HK-2 (cell line): ENCODE measurements at regions not wholly inside any gene's neighbourhood (a gene's known extent, or its start where the extent isn't known, plus 50 kb on each side); places are given as distances from the start of the nearest gene placed in this dataset.

Experiments
- DNase-seq: peaks from one replicate; pipeline ENCODE4 v3.0.0-alpha.2; 2018; ENCODE audit not compliant: unreplicated experiment

DNA sequence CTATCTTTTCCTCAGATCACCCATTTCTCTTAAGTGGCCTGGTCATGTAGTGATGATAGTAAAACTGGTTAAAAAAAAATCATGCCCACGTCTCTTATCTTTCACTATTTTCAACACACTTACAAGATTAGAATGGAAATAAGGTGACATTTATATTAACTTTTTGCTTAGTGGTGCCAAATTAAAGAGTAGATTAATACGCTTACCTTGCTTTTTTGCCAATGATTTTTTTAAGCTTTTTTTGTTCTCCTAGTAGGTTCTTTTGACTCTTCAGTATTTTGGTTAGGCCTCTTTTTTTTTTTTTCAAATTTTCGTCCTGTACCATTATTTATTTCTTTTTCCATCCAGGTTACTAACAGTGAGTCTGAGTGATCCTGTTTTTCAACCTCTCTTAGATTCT is 147.9 kb downstream of the PTCSC3 start:
- no peak for DNase-seq

- no peak for DNase-seq
Observed at GRCh38 chr14:36028218-36028617, 148.3 kb downstream of the PTCSC3 start.

DNA sequence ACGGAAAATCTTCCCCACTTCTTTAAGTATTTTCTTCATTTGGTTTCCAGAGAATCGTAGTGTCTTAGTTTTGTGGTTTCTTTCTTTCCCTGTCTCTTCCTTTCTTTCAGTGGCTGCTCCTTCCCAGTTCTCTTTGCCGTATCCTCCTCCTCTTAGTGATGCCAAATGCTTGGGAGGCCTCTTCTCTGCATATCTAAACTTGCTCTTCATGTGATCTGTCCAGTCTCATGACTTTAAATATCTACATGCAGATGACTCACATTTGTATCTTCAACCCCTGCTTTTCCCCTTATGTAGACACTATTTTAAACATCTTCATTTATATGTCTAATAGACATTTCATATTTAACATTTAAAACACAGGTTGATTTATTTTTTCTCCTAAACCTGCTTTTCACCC is 149.2 kb downstream of the PTCSC3 start:
- DNase-seq, result no peak

- DNase-seq, result no peak
Observed at GRCh38 chr14:36022765-36023410, 153.6 kb downstream of the PTCSC3 start.

GRCh38 chr14:36021591-36022320 is 154.8 kb downstream of the PTCSC3 start:
- DNase-seq, result no peak

- DNase-seq, result no peak
Observed at GRCh38 chr14:36021030-36021422, 155.5 kb downstream of the PTCSC3 start.

DNA sequence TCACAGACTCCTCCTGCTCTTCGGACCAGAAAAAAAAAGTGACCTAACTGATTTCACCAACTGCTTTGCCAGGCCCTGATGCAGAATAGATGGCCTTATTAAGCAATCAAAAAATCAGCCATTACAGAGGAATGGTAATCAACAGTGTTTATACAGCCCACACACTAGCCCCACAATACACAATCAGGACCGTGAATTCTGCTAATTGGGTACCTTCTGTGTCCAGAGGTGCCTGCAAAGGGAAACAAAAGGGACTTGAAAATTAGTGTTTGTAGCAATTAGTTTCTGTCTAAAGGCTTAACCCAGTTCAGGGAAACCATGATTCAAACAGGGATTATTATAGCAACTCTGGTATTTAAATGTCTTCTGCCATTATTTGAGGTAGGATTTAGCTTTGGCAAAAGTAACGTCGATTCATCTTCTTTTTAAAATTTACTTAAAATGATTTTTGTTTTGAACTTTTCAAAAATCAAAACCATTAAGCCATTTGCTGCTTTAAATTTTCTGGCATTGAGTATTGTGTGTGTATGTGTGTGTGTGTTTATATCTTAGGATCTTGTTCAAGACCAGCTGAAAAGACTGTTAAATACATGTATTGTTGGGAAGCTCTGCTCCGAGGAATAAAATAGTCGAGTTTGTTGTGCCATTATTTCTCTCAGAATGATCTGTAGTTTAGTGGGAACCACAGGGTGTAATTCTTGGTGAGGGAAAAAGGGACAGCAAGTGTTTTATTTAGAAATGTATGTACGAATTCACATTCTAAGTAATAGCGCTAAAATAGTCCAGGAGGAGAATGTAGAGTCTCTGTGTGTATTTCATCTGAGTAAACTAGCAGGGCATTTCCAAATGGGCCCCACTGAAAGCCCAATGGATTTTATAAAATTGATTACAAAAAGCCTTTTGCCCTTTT is 156.1 kb downstream of the PTCSC3 start:
- no peak for DNase-seq

GRCh38 chr14:36019126-36019525 is 157.4 kb downstream of the PTCSC3 start:
- DNase-seq, result no peak

- no peak for DNase-seq
Observed at GRCh38 chr14:36014236-36014635, 162.3 kb downstream of the PTCSC3 start.

DNA sequence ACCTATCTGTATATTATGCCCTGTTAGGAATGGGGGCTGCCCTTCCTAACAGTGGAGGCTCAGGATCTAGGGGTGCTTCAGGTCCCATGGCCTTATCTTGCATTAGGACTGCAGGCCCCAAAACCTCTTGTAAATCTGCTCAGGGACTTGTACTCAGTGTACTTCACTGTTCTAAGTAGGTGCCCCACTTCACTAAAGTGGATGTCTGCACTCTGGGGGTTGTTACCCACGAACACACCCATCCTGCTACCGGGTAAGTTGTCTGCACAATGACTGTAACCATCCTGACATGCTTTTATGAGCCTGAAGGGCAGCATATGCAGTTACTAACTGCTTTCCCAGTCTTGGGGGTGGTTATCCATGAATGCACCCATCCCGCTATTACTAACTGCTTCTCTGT is 163.0 kb downstream of the PTCSC3 start:
- DNase-seq, result no peak

GRCh38 chr14:36012621-36013020 is 163.9 kb downstream of the PTCSC3 start:
- DNase-seq, result no peak

- no peak for DNase-seq
Observed at GRCh38 chr14:36009643-36010042, 166.9 kb downstream of the PTCSC3 start.

- no peak for DNase-seq
Observed at GRCh38 chr14:36006623-36007022, 169.9 kb downstream of the PTCSC3 start.

DNA sequence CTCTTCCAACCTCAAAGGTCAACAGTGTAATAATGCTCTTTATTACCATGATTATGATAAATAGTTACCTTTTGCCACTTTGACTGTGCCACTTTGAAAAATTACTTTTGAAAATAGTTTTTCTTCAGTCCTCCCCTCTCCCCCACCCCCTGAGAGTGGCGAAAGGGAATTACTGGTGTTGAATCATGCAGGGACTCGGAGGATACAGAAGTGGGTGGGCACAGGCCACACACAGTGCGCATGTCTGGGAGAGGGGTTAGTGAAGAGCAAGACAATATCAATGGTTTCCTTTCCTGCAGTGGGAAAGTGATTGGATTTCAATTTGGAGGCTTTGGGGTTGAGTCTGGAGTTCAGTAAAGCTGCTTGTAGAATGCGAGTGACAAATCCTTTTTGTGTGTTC is 170.9 kb downstream of the PTCSC3 start:
- DNase-seq, result no peak

DNA sequence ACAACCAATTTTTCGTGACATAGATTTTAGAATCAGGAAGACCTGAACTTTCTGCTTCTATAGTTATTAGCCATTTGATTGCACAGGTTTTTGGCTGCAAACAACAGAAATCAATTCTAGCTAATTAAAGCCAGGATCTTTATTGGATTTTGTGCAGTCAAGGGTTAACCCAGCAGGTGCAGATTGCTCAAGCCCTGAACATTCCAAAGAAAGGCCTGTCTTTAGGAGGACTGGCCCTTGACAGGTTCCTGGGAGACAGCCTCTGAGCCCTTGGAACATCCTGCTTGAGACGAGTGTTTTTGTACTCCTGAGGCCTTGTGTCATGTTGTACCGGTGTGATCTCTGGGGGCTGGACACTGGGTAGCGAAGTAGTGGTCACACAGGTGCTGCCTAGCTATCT is 174.6 kb downstream of the PTCSC3 start:
- DNase-seq, result no peak

DNA sequence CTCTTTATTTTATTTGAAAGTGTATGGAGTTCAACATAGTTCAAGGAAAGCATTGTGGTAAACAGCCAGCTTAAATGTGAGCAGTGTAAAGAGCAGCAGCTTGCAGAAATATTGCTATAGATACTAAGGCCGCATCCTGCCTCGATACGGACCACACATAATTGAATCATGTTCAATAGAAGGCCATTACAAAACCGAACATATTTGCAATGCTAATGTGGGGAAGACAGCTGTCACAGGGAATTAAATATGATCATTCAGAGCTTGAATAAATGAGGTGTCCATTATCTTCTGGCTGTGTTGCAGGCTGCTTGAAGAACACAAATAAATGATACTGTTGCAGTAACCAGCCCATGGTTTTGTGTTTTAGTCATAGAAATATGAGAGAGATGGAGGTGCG is 173.2 kb downstream of the BRMS1L start:
- no peak for DNase-seq

DNA sequence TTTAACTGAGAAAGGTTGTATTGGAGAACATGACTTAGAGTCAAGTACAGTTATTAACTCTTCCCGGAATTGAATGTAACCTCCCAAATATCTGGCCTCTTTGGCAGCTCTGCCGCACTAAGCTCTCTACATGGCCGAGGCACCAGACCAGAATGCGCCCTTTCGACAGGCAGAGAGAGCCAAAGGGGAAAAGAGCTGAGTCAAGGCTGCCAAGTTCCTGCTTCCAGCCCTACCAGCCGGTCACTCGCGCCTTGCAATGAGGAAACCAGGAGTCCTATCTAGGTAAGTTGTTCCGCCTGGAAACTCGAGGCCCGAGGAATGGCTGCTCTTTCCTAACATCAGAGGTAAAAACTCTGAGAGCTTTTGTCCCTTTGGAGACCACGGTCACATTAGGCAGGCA is 172.2 kb downstream of the BRMS1L start:
- no peak for DNase-seq

GRCh38 chr14:35993684-35993960 is 167.5 kb downstream of the BRMS1L start:
- no peak for DNase-seq

- no peak for DNase-seq
Observed at GRCh38 chr14:35992816-35993683, 166.9 kb downstream of the BRMS1L start.

DNA sequence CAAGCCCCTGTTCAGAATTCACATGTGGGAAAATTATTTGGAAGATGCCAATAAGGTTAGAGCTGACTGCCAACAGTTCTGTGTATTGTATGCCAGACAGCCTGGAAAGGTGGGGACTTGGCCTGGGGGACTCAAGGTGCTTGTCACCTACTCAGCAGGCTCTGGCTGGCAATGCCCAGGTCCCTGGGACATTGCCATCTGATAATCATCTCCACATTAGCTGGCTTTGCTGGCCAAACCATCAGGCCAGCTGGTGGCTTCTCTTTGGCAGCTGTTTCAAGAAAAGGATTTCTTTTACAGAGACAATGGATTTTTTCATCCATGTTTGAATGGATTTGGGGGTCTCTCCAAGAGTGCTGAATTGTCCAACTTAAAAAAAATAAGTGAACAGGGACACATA is 165.2 kb downstream of the BRMS1L start:
- DNase-seq, result no peak

DNA sequence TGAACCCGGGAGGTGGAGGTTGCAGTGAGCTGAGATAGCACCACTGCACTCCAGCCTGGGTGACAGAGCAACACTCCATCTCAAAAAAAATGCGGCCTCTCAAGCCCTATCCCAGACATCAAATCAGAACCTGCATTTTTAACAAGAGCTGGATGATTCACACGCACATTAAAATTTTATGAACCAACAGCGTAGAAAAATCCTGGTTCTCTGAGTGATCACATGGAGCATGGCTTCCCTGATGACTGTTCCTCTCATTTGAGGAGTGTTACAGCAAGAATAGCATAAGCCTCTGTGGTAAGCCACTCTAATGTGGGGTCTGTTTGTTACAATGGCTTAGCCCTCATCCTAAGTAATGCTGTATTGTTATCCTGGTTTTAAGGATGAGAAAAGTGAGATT is 163.6 kb downstream of the BRMS1L start:
- no peak for DNase-seq
